T-helper 1 cell treated with Interleukin-12 subunit alpha and Interleukin-12 subunit beta and Interleukin-4 antibody, amounts not matched to agents 30 ng/mL and 1 ng/mL, for 36 hours (primary cell): ENCODE measurements at regions not wholly inside any gene's neighbourhood (a gene's known extent, or its start where the extent isn't known, plus 50 kb on each side); places are given as distances from the start of the nearest gene placed in this dataset.

ENCODE experiments used
- intact Hi-C: fragments of 100-400 bp; cut with micrococcal nuclease; formaldehyde crosslinking; loops from one replicate; pipeline ENCODE4 v1.15.1; 2024

DNA sequence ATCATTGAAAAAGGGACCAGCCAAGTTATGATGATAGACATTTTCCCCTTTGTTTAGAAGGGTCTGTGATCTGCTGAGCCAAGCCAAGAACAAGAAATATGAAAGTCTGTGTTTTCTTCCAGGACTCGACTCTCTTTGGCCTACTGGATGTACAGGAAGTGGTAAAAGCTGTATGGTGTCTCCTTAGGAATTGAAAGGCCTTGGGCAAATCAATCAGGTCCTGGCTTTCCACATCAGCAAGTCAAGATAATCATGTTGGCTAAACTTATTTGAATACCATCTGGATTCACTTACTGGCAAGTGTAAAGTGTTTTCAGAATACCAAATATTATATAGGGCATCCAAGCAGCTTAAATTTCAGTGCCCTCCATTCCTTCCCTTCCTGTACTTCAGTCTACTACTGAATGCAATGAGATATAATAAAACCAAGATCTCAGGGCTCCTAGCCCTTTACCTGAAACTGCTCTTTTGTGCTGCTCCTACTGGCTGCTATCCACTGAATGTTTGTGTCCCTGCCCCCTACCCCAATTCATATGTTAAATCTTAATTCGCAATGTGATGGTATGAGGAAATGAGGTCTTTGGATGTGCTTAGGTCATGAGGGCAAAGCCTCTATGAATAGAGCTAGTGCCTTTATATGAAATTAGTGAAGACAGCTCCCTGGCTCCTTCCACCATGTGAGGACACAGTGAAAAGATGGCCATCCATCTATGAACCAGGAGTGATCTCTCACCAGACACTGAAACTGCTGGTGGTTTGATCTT lies 578.0 kb downstream of the SPRY1 start:
- intact Hi-C loops = no loop called here

DNA sequence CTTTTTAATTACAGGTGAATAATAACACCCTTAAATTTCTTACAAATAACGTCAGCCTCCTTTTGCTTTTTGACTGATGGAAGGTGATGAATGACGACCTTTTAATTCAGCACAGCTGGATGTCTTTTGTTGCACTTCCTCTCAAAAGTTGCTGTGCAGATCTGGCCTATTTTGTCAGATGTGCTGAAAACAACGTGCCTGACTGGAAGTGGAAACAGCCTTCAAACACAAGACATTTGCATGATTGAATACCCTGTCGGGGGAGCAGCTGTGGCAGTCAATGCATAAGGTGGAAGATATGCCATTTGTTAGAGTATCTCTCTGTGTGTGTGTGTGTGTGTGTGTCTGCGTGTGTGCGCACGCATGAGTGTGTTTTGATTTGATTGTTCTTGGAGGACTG lies 579.7 kb downstream of the SPRY1 start:
- intact Hi-C loops = no loop called here

- intact Hi-C loops = no loop called here
Measured at GRCh38 chr4:123976819-123977218, 580.2 kb downstream of the SPRY1 start.

GRCh38 chr4:123977641-123978081 lies 581.1 kb downstream of the SPRY1 start:
- intact Hi-C loops = no loop called here

DNA sequence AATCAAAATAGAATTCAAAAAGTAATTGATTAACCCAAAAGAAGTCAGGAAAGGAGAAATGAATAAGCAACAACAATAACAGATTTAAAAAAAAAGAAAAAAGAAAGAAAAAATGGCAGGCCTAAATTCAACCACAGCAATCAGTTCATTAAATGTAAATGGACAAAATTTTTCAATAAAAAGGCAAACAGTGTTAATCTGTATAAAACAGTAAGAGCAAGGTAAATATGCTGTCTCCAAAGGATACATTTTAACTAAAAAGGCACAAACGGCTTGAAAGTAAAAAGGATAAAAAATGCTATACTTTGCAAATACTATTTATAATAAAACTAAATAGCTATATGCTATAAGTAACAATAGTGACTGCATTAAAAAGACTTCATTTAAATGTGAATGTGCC lies 582.0 kb downstream of the SPRY1 start:
- intact Hi-C loops = no loop called here

DNA sequence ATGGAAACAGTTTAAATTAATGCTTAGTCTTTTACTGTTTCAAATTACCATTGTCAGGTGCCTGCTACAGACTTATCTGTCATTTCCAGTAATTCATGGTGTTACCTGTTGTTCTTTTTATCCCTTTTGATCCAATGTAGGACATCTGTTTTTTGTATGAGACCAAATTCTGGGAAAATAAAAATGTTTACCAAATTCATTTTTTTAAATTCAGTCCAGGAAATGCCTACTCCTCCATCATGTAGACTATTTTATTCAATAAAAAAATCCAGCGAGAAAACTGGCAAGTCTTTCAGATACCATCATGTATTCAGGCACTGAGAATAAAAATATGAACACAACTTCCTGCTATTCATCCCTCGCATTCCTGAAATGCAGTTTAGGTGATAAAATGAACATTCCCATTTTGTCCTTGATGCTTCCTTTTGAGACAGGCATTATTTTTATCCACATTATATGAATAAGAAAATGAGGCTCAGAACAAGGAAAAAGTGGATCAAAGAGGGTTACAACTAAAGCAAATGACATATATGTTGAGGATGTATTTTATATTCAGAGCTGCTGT lies 584.2 kb downstream of the SPRY1 start:
- intact Hi-C loops = no loop called here

- intact Hi-C loops = no loop called here
Measured at GRCh38 chr4:123984886-123985285, 588.3 kb downstream of the SPRY1 start.

GRCh38 chr4:123986268-123986798 lies 589.7 kb downstream of the SPRY1 start:
- intact Hi-C loops = no loop called here

- intact Hi-C loops = no loop called here
Measured at GRCh38 chr4:123987408-123987807, 590.8 kb downstream of the SPRY1 start.

GRCh38 chr4:123990310-123990870 lies 593.8 kb downstream of the SPRY1 start:
- intact Hi-C loops = no loop called here

GRCh38 chr4:123994917-123995316 lies 598.3 kb downstream of the SPRY1 start:
- intact Hi-C loops = no loop called here

- intact Hi-C loops = no loop called here
Measured at GRCh38 chr4:123995936-123996335, 599.3 kb downstream of the SPRY1 start.

DNA sequence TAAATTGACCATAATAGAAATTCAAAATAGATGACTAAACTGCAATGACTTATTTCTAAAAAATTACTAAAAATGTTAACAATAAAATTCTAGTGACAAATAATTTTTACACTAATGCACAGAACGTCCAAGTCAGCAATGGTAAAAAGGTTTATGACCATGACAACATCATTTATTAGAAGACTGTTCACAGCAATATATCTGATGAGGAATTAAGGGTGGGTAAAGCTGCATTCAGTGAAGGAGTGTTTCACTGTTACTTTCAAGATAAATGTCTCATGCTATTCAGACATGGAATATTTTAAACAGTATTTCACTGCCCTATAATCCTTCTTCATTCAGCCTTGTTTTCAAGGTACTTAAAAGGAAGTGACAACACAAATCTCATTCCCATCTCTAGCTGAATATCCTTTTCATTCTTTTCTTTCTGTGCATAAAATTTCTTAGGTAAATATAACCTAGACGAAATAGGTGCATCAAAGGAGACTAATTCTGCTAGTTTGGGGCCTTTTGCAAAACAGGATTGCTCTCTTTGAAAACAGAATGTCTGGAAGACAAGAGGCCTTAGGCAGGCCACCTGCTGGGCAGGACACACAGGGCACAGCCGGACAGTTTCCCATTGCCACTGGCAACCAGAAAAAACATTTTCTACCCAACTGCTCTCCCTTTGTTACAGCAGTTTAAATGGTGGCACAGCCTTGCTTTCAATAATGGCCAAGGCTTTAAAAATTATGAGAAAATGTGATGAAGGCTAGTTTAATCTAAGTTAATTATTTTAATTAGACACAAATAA lies 600.3 kb downstream of the SPRY1 start:
- intact Hi-C loops = no loop called here

- intact Hi-C loops = no loop called here
Measured at GRCh38 chr4:123997776-123998449, 601.3 kb downstream of the SPRY1 start.

- intact Hi-C loops = no loop called here
Measured at GRCh38 chr4:124000233-124000632, 603.6 kb downstream of the SPRY1 start.

DNA sequence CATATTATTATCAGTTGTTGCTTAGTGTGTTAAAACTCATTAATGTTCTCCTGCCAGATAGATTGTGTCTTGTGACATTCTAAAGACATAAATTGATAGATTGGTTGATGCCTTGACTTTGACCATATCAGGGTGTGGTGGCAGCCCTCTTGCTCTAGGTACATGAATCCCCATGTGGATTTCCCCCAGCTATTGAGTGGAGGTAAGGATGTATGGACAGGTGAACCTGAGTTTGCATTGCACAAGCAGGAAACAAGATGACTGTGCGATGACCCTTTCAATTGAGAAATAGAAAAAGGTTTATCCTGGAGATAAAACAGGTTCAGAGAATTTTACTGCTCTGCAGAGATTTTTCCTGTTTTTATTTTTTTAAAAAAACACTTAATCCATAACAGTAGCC lies 619.2 kb downstream of the SPRY1 start:
- intact Hi-C loops = no loop called here

DNA sequence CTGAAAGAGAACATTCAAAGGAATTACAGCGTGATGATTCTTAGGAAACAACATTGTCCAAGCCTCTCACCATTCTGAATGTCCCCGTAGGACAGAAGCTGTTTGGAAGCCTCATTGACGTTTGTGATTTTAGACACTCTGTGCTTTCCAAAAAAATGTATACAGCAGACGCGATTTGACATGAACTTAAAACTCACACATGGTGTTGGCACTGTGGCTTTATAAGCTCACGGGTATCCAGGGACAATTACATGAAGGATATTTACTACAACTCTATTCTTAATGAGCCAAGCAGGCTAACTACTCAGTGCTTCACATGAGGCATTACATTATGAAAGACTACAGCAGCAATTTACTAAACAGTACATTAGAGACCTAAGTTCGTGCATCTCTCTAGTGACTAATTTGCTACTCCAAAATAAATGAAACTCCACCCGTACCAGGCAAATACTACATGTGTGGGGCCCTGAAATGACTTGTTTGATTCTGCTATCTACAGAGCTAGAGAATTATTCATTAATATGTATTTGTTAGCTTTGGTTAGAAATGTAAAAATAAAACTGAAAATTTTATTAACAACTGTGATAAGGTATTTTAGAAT lies 620.7 kb downstream of the SPRY1 start:
- intact Hi-C loops = no loop called here

- intact Hi-C loops = no loop called here
Measured at GRCh38 chr4:124018383-124019317, 622.1 kb downstream of the SPRY1 start.

DNA sequence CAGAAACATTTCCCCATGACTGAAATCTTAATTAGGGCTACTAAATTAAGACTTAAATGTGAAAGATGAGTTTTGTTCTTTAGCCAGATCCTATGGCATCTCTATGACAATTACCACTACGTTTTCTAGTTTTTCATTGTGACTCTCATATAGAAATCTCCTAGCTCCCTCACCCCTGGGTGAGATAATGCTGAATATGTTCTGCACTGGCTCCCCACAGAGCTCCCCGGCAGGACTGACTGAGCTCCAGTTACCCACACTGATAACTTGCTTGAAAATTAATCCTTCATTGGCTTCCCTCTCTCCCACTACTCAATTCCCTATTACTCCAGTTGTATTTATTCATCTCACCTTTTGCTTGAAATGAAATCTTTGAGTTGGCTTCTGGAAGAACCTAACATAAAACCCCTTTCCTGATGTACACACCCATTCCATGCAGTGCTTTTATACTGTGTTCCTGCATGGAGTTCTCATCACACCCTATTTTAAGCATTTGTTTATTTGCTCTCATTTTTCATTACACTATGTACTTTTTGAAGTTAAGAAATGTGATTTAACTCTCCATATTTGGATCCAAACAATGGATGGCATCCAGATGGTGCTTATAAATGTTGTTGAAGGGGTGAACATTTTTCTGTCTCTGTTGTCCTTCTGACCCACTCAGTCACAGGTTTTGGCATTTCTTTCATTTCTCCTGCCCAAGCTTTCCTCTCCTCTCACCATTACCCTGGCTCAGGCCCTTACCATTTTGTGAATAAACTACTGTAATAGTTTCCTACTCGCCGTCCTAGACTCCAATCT lies 623.4 kb downstream of the SPRY1 start:
- intact Hi-C loops = no loop called here
